ENCODE measurements at regions not wholly inside any gene's neighbourhood (a gene's known extent, or its start where the extent isn't known, plus 50 kb on each side); places are given as distances from the start of the nearest gene placed in this dataset.

DNA sequence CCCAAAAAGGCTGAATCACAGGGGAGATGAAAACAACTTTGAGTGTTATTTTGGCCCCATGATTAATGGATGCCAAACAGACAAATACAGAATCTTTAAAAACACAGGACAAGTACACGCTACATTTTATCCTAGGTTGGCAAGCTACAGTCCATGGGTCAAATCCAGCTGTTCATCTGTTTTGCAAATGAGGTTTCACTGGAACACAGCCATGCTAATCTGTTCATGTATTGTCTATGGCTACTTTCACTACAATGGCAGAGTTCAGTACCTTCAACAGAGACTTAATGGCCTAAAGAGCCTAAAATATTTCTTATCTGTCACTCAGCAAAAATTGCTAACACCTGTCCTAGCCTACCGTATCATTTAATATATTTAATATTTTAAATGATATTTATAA lies 1548.5 kb upstream of the IGFBP7 start (continued):
- TF ChIP-seq, protein P1, sequence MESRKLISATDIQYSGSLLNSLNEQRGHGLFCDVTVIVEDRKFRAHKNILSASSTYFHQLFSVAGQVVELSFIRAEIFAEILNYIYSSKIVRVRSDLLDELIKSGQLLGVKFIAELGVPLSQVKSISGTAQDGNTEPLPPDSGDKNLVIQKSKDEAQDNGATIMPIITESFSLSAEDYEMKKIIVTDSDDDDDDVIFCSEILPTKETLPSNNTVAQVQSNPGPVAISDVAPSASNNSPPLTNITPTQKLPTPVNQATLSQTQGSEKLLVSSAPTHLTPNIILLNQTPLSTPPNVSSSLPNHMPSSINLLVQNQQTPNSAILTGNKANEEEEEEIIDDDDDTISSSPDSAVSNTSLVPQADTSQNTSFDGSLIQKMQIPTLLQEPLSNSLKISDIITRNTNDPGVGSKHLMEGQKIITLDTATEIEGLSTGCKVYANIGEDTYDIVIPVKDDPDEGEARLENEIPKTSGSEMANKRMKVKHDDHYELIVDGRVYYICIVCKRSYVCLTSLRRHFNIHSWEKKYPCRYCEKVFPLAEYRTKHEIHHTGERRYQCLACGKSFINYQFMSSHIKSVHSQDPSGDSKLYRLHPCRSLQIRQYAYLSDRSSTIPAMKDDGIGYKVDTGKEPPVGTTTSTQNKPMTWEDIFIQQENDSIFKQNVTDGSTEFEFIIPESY (IDR thresholded peaks at IDR 0.05; ENCODE audit: borderline replicate concordance, low read depth) = no peak
- TF ChIP-seq, protein P2, sequence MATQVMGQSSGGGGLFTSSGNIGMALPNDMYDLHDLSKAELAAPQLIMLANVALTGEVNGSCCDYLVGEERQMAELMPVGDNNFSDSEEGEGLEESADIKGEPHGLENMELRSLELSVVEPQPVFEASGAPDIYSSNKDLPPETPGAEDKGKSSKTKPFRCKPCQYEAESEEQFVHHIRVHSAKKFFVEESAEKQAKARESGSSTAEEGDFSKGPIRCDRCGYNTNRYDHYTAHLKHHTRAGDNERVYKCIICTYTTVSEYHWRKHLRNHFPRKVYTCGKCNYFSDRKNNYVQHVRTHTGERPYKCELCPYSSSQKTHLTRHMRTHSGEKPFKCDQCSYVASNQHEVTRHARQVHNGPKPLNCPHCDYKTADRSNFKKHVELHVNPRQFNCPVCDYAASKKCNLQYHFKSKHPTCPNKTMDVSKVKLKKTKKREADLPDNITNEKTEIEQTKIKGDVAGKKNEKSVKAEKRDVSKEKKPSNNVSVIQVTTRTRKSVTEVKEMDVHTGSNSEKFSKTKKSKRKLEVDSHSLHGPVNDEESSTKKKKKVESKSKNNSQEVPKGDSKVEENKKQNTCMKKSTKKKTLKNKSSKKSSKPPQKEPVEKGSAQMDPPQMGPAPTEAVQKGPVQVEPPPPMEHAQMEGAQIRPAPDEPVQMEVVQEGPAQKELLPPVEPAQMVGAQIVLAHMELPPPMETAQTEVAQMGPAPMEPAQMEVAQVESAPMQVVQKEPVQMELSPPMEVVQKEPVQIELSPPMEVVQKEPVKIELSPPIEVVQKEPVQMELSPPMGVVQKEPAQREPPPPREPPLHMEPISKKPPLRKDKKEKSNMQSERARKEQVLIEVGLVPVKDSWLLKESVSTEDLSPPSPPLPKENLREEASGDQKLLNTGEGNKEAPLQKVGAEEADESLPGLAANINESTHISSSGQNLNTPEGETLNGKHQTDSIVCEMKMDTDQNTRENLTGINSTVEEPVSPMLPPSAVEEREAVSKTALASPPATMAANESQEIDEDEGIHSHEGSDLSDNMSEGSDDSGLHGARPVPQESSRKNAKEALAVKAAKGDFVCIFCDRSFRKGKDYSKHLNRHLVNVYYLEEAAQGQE (IDR thresholded peaks at IDR 0.05; ENCODE audit: low read depth, low read length) = no peak
- TF ChIP-seq, protein P3, sequence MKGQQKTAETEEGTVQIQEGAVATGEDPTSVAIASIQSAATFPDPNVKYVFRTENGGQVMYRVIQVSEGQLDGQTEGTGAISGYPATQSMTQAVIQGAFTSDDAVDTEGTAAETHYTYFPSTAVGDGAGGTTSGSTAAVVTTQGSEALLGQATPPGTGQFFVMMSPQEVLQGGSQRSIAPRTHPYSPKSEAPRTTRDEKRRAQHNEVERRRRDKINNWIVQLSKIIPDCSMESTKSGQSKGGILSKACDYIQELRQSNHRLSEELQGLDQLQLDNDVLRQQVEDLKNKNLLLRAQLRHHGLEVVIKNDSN (IDR thresholded peaks at IDR 0.05; ENCODE audit: borderline replicate concordance, low read depth) = no peak
- no peak for TF ChIP-seq SIN3A (IDR thresholded peaks at IDR 0.05; ENCODE audit: borderline replicate concordance, low read depth, low read length)

DNA sequence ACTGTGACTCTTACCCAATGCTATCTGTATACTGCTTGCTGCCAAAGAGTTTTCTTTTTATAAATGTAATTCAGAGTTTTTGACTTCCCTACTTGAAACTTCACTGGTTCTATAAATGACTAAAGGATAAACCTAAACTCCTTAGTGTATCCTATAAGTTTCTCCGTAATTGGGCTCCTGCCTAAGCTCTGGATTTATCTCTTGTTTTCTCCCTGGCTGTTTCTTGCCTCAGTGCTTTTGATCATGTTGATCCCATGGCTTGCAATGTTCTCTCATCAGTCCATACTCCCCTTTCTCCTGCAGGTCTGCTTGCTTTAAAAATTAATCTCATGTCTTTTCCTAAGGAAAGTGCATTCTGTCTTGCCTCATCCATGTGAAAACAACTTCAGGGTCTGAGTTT lies 1543.1 kb upstream of the IGFBP7 start:
- no peak overlapping the region for H3K4me2 ChIP-seq
- no peaks in the 10 kb centered on the region for H4K20me1 ChIP-seq (ENCODE audit: insufficient read depth)
- TF ChIP-seq TAF1 (IDR thresholded peaks at IDR 0.05; ENCODE audit: borderline replicate concordance, low read depth, low read length) (no peak), RCOR1 (IDR thresholded peaks at IDR 0.05; ENCODE audit: low read length) (no peak), ELF1 (IDR thresholded peaks at IDR 0.05) (no peak), MXI1 (IDR thresholded peaks at IDR 0.05; ENCODE audit: low read depth, low read length) (no peak), POLR2AphosphoS5 (IDR thresholded peaks at IDR 0.05; ENCODE audit: low read depth, low read length) (no peak), MAX (IDR thresholded peaks at IDR 0.05; ENCODE audit: low read depth) (no peak)
- no peaks in the 10 kb centered on the region for H3K27me3 ChIP-seq (ENCODE audit: insufficient read depth)
- ChIA-PET POLR2A (no interaction called here), CTCF (no interaction called here)
- 27% methylated on average over 1 of the region's 1 CpG for WGBS (ENCODE audit: low lambda C conversion rate)
- no peaks in the 10 kb centered on the region for H3F3A ChIP-seq (replicated peaks; ENCODE audit: insufficient read depth)
- H3K36me3 ChIP-seq (replicated peaks in 1 of 2; ENCODE audit: control insufficient read depth in 1 of 2, insufficient read depth in 2 of 2, low read length in 1 of 2) = no peaks in the 10 kb centered on the region
- H3K9me3 ChIP-seq = no peaks in the 10 kb centered on the region
- no peaks in the 10 kb centered on the region for H3K9me2 ChIP-seq
- H3K4me3 ChIP-seq (ENCODE audit: low read depth in 2 of 2, low read length in 1 of 2) = no peak overlapping the region
- no peak overlapping the region for H3K9ac ChIP-seq
- no peak for DNase-seq
- no peaks in the 10 kb centered on the region for H3K4me1 ChIP-seq (ENCODE audit: control insufficient read depth in 1 of 2, insufficient read depth in 2 of 2, low read depth in 1 of 2, low read length in 1 of 2)
- H2AFZ ChIP-seq (ENCODE audit: low read depth) = no peak overlapping the region
- H3K27ac ChIP-seq (ENCODE audit: low read depth in 2 of 2, low read length in 1 of 2) = no peak overlapping the region
- no peaks in the 10 kb centered on the region for H3K79me2 ChIP-seq (ENCODE audit: insufficient read depth)

Measured in SK-N-SH (cell line).